ENCODE measurements at regions not wholly inside any gene's neighbourhood (a gene's known extent, or its start where the extent isn't known, plus 50 kb on each side); places are given as distances from the start of the nearest gene placed in this dataset.

GRCh38 chr15:94023531-94023930 is 207.8 kb upstream of the MCTP2 start:
- H3K9me3 ChIP-seq (replicated peaks; ENCODE audit: control insufficient read depth, insufficient read depth, low read length), result no peaks in the 10 kb centered on the region
- intact Hi-C loops (cut with micrococcal nuclease; ENCODE audit: unreplicated experiment) (no loop called here), in situ Hi-C loops (cut with MboI) (no loop called here)
- ChIA-PET POLR2A (no interaction called here), SMC1A (ENCODE audit: uncharacterized antibody, unreplicated experiment) (interaction anchor here (0.9 kb wide), 1 partner anchor 17 kb away, joined by 3 read pairs; no protein-coding TSS in a partner anchor), RAD21 (ENCODE audit: unreplicated experiment) (no interaction called here), CTCF (no interaction called here)
- no peaks in the 10 kb centered on the region for H3K36me3 ChIP-seq (ENCODE audit: control insufficient read depth in 2 of 2, insufficient read depth in 2 of 2, low read length in 1 of 2)
- H3K27me3 ChIP-seq (replicated peaks in 1 of 2; ENCODE audit: control insufficient read depth in 2 of 2, insufficient read depth in 2 of 2, low read length in 1 of 2), result no peaks in the 10 kb centered on the region; a peak in 1 of 4 replicates
- H4K20me1 ChIP-seq (ENCODE audit: control insufficient read depth, insufficient read depth), result no peaks in the 10 kb centered on the region
- BruUV-seq (replicated peaks), result no TSS peak
- no peak overlapping the region for H3K4me3 ChIP-seq
- FAIRE-seq (no peak), DNase-seq (ENCODE audit: low read depth, low spot score) (no peak), ATAC-seq (no peak)
- no peak overlapping the region for H3K4me2 ChIP-seq (ENCODE audit: control insufficient read depth, insufficient read depth)
- WGBS (ENCODE audit: insufficient coverage, insufficient replicate concordance, low lambda C conversion rate, missing lambda C conversion rate), result 19% methylated on average over 4 of the region's 4 CpGs
- H3K27ac ChIP-seq (ENCODE audit: control insufficient read depth, insufficient read depth), result no peak overlapping the region
- no peak overlapping the region for H3K9ac ChIP-seq (ENCODE audit: control insufficient read depth, insufficient read depth, low read length)
- H2AFZ ChIP-seq (ENCODE audit: control insufficient read depth, low read depth, low read length), result no peak overlapping the region
- H3K79me2 ChIP-seq (ENCODE audit: control insufficient read depth, insufficient read depth, low read length), result no peaks in the 10 kb centered on the region
- H3K4me1 ChIP-seq (ENCODE audit: control insufficient read depth, insufficient read depth, low read length), result no peaks in the 10 kb centered on the region
- TF ChIP-seq POLR2AphosphoS5 (IDR thresholded peaks at IDR 0.05; ENCODE audit: low read length) (no peak), NFYB (IDR thresholded peaks at IDR 0.05; ENCODE audit: insufficient read depth, low read depth, low read length) (no peak), SIN3A (IDR thresholded peaks at IDR 0.05; ENCODE audit: low read depth, low read length) (no peak), FOS (IDR thresholded peaks at IDR 0.05; ENCODE audit: borderline replicate concordance, extremely low read depth, insufficient read length) (no peak), RB1 (IDR thresholded peaks at IDR 0.05; ENCODE audit: borderline replicate concordance) (no peak), ZNF592 (IDR thresholded peaks at IDR 0.05) (no peak), ETV6 (conservative IDR thresholded peaks at IDR 0.05 in 1 of 2, IDR thresholded peaks at IDR 0.05 in 1 of 2; ENCODE audit: borderline replicate concordance in 1 of 2, low read depth in 1 of 2) (no peak), MYB (IDR thresholded peaks at IDR 0.05; ENCODE audit: borderline replicate concordance, low read depth, low read length) (no peak), POLR2AphosphoS2 (IDR thresholded peaks at IDR 0.05; ENCODE audit: low read depth, low read length) (no peak), CHD2 (IDR thresholded peaks at IDR 0.05; ENCODE audit: borderline replicate concordance, low read depth, low read length) (no peak), NFXL1 (IDR thresholded peaks at IDR 0.05; ENCODE audit: borderline replicate concordance) (no peak), MEF2B (IDR thresholded peaks at IDR 0.05; ENCODE audit: partially characterized antibody, poor library complexity, severe bottlenecking) (no peak), BACH1 (IDR thresholded peaks at IDR 0.05; ENCODE audit: borderline replicate concordance) (no peak), YBX1 (IDR thresholded peaks at IDR 0.05) (no peak), CREB1 (IDR thresholded peaks at IDR 0.05; ENCODE audit: low read depth) (no peak)
- TF ChIP-seq, protein P1, sequence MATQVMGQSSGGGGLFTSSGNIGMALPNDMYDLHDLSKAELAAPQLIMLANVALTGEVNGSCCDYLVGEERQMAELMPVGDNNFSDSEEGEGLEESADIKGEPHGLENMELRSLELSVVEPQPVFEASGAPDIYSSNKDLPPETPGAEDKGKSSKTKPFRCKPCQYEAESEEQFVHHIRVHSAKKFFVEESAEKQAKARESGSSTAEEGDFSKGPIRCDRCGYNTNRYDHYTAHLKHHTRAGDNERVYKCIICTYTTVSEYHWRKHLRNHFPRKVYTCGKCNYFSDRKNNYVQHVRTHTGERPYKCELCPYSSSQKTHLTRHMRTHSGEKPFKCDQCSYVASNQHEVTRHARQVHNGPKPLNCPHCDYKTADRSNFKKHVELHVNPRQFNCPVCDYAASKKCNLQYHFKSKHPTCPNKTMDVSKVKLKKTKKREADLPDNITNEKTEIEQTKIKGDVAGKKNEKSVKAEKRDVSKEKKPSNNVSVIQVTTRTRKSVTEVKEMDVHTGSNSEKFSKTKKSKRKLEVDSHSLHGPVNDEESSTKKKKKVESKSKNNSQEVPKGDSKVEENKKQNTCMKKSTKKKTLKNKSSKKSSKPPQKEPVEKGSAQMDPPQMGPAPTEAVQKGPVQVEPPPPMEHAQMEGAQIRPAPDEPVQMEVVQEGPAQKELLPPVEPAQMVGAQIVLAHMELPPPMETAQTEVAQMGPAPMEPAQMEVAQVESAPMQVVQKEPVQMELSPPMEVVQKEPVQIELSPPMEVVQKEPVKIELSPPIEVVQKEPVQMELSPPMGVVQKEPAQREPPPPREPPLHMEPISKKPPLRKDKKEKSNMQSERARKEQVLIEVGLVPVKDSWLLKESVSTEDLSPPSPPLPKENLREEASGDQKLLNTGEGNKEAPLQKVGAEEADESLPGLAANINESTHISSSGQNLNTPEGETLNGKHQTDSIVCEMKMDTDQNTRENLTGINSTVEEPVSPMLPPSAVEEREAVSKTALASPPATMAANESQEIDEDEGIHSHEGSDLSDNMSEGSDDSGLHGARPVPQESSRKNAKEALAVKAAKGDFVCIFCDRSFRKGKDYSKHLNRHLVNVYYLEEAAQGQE (IDR thresholded peaks at IDR 0.05; ENCODE audit: low read depth, low read length), result no peak
- TF ChIP-seq, protein P2, sequence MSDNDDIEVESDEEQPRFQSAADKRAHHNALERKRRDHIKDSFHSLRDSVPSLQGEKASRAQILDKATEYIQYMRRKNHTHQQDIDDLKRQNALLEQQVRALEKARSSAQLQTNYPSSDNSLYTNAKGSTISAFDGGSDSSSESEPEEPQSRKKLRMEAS (IDR thresholded peaks at IDR 0.05; ENCODE audit: low read depth, low read length), result no peak

Data from GM12878 (cell line).